GM23338 (cell line): ENCODE measurements at regions not wholly inside any gene's neighbourhood (a gene's known extent, or its start where the extent isn't known, plus 50 kb on each side); places are given as distances from the start of the nearest gene placed in this dataset.

Experiments used
- ATAC-seq: fragments of 200-7000 bp; cut with Tn5 transposase; 3 replicates; pipeline ENCODE4 v1.9.1; 2020
- DNase-seq: peaks from one replicate; pipeline ENCODE4 v3.0.0-alpha.2; 2015; ENCODE audit warnings: low spot score
- H2AFZ ChIP-seq: fragments of 200-600 bp; sonication (generic); 2 replicates; pipeline ENCODE4 v1.8.0; 2016; ENCODE audit warnings: antibody characterized with exemption, mild to moderate bottlenecking, moderate library complexity
- H3F3A ChIP-seq: fragments of 200-600 bp; sonication (generic); replicated peaks from 2 replicates; pipeline ENCODE4 v1.8.0; 2017; ENCODE audit warnings: antibody characterized with exemption, mixed run types, low read depth
- H3K27ac ChIP-seq: fragments of 200-600 bp; sonication (generic); 2 replicates; pipeline ENCODE4 v1.6.1; 2016; ENCODE audit warnings: low read depth
- H3K27me3 ChIP-seq: fragments of 200-600 bp; sonication (generic); 2 replicates; pipeline ENCODE4 v1.8.0; 2016; ENCODE audit warnings: mild to moderate bottlenecking, mixed run types, moderate library complexity; ENCODE audit not compliant: insufficient read depth
- H3K36me3 ChIP-seq: fragments of 200-600 bp; sonication (generic); 2 replicates; pipeline ENCODE4 v1.8.0; 2016; ENCODE audit warnings: mild to moderate bottlenecking; ENCODE audit not compliant: insufficient read depth
- H3K4me1 ChIP-seq: fragments of 200-600 bp; sonication (generic); 2 replicates; pipeline ENCODE4 v1.8.0; 2016; ENCODE audit warnings: mild to moderate bottlenecking, moderate library complexity; ENCODE audit not compliant: insufficient read depth
- H3K4me2 ChIP-seq: fragments of 200-600 bp; sonication (generic); 2 replicates; pipeline ENCODE4 v1.7.1; 2017; ENCODE audit warnings: mixed run types
- H3K4me3 ChIP-seq: fragments of 200-600 bp; sonication (generic); 2 replicates; pipeline ENCODE4 v1.6.1; 2016; ENCODE audit warnings: mixed run types
- H3K79me2 ChIP-seq: fragments of 200-600 bp; sonication (generic); replicated peaks from 2 replicates; pipeline ENCODE4 v1.8.0; 2017; ENCODE audit warnings: mild to moderate bottlenecking; ENCODE audit not compliant: insufficient read depth
- H3K9me2 ChIP-seq: fragments of 200-600 bp; sonication (generic); 2 replicates; pipeline ENCODE4 v1.8.0; 2017; ENCODE audit not compliant: insufficient read depth
- H4K20me1 ChIP-seq: fragments of 200-600 bp; sonication (generic); replicated peaks from 2 replicates; pipeline ENCODE4 v1.8.0; 2017; ENCODE audit warnings: mild to moderate bottlenecking; ENCODE audit not compliant: insufficient read depth
- H3K27ac Mint-ChIP-seq: 2 replicates; pipeline ENCODE4 v1.8.0; 2020; ENCODE audit warnings: inconsistent platforms, mild to moderate bottlenecking, moderate library complexity, mixed read lengths
- H3K27me3 Mint-ChIP-seq: 3 replicates; pipeline ENCODE4 v1.8.0; 2022; ENCODE audit warnings: low read depth, mild to moderate bottlenecking, moderate library complexity, mixed read lengths, inconsistent platforms; ENCODE audit not compliant: insufficient read depth, poor library complexity
- H3K36me3 Mint-ChIP-seq: 3 replicates; pipeline ENCODE4 v1.8.0; 2021; ENCODE audit warnings: low read depth, mild to moderate bottlenecking, inconsistent platforms, moderate library complexity, mixed read lengths
- H3K4me1 Mint-ChIP-seq: 3 replicates; pipeline ENCODE4 v1.8.0; 2020; ENCODE audit warnings: mild to moderate bottlenecking, inconsistent platforms, mixed read lengths
- H3K4me3 Mint-ChIP-seq: 3 replicates; pipeline ENCODE4 v1.8.0; 2021; ENCODE audit warnings: moderate library complexity, mild to moderate bottlenecking, inconsistent platforms, mixed read lengths
- H3K9me3 Mint-ChIP-seq: 3 replicates; pipeline ENCODE4 v1.8.0; 2020; ENCODE audit warnings: moderate library complexity, mild to moderate bottlenecking, inconsistent platforms, mixed read lengths
- CREB1 ChIP-seq: fragments of 250-450 bp; sonication (Bioruptor Pico); IDR thresholded peaks from 2 replicates; pipeline ENCODE4 v1.5.0; 2020; ENCODE audit warnings: low read depth, mild to moderate bottlenecking, moderate library complexity
- CTCF ChIP-seq, 2 experiments: fragments of 200-600 bp in 1 of 2; sonication (generic) in 1 of 2; conservative IDR thresholded peaks; 2 replicates each; pipeline versions ENCODE4 v1.5.1 to v1.6.1; 2016 to 2017; ENCODE audit warnings: antibody characterized with exemption in 2 of 2, low read depth in 2 of 2, mild to moderate bottlenecking in 2 of 2, moderate library complexity in 1 of 2
- ETS1 ChIP-seq: IDR thresholded peaks from 2 replicates; pipeline ENCODE4 v1.6.1; 2016; ENCODE audit warnings: antibody characterized with exemption
- EZH2 ChIP-seq: fragments of 200-600 bp; sonication (generic); IDR thresholded peaks from one replicate; pipeline ENCODE4 v1.8.0; 2017; ENCODE audit warnings: antibody characterized with exemption, mild to moderate bottlenecking, low read depth; ENCODE audit not compliant: unreplicated experiment
- EZH2phosphoT487 ChIP-seq: fragments of 200-600 bp; sonication (generic); IDR thresholded peaks from one replicate; pipeline ENCODE4 v1.8.1; 2018; ENCODE audit warnings: antibody characterized with exemption; ENCODE audit not compliant: unreplicated experiment
- JUNB ChIP-seq: IDR thresholded peaks from one replicate; pipeline ENCODE4 v1.6.1; 2016; ENCODE audit warnings: antibody characterized with exemption; ENCODE audit not compliant: unreplicated experiment
- NANOG ChIP-seq: IDR thresholded peaks from 2 replicates; pipeline ENCODE4 v1.6.1; 2016; ENCODE audit warnings: antibody characterized with exemption, borderline replicate concordance
- POLR2AphosphoS5 ChIP-seq: IDR thresholded peaks from 2 replicates; pipeline ENCODE4 v1.6.1; 2016; ENCODE audit warnings: antibody characterized with exemption, low read depth
- REST ChIP-seq: IDR thresholded peaks from one replicate; pipeline ENCODE4 v1.6.1; 2018; ENCODE audit warnings: antibody characterized with exemption; ENCODE audit not compliant: unreplicated experiment
- STAT1 ChIP-seq: IDR thresholded peaks from one replicate; pipeline ENCODE4 v1.6.1; 2016; ENCODE audit warnings: antibody characterized with exemption; ENCODE audit not compliant: unreplicated experiment
- ZNF114 ChIP-seq: fragments of 250-450 bp; sonication (Bioruptor Pico); IDR thresholded peaks from 2 replicates; pipeline ENCODE4 v1.5.0; 2020; ENCODE audit warnings: mild to moderate bottlenecking, moderate library complexity
- ZNF331 ChIP-seq: fragments of 250-450 bp; sonication (Bioruptor Pico); IDR thresholded peaks from 2 replicates; pipeline ENCODE4 v1.5.0; 2020; ENCODE audit warnings: low read depth, mild to moderate bottlenecking, moderate library complexity
- ZNF462 ChIP-seq: fragments of 250-450 bp; sonication (Bioruptor Pico); IDR thresholded peaks from 2 replicates; pipeline ENCODE4 v1.5.0; 2020; ENCODE audit warnings: mild to moderate bottlenecking, moderate library complexity

GRCh38 chr10:36050763-36051499, 408.8 kb upstream of the FZD8 start:
- no peaks in the 10 kb centered on the region for H3K4me1 Mint-ChIP-seq
- Histone ChIP-seq H3K27ac (no peak overlapping the region), H3K4me3 (no peak overlapping the region), H2AFZ (no peak overlapping the region), H3K36me3 (no peaks in the 10 kb centered on the region), H3K79me2 (no peaks in the 10 kb centered on the region), H3K27me3 (no peaks in the 10 kb centered on the region), H3K4me2 (no peak overlapping the region), H4K20me1 (no peaks in the 10 kb centered on the region), H3F3A (no peaks in the 10 kb centered on the region), H3K9me2 (peaks cover 6% of the 10 kb centered on the region; the same call in 1 of the 2 replicates), H3K4me1 (0 out of 2 replicates have a peak, but pooled peaks cover 3% of the 10 kb centered on the region)
- no peak for DNase-seq
- peaks cover 11% of the 10 kb centered on the region; the same call in 2 of the 3 replicates for H3K9me3 Mint-ChIP-seq
- ATAC-seq, result no peak
- TF ChIP-seq CREB1 (CRISPR knock-in tag) (no peak), ZNF114 (no peak), JUNB (no peak), NANOG (no peak), STAT1 (no peak), ZNF462 (CRISPR knock-in tag) (no peak), ETS1 (no peak), EZH2phosphoT487 (no peak), REST (no peak), CTCF (conservative IDR thresholded peaks at IDR 0.05; ENCODE audit: low read depth in 2 of 2) (no peak), ZNF331 (CRISPR knock-in tag) (no peak), EZH2 (no peak), POLR2AphosphoS5 (no peak)
- no peak overlapping the region for H3K4me3 Mint-ChIP-seq
- H3K27me3 Mint-ChIP-seq, result no peaks in the 10 kb centered on the region
- no peaks in the 10 kb centered on the region; the same call in 2 of the 3 replicates for H3K36me3 Mint-ChIP-seq
- no peak overlapping the region for H3K27ac Mint-ChIP-seq
